ENCODE measurements at regions not wholly inside any gene's neighbourhood (a gene's known extent, or its start where the extent isn't known, plus 50 kb on each side); places are given as distances from the start of the nearest gene placed in this dataset.

- Histone ChIP-seq H3K4me3 (ENCODE audit: low read length) (no peak overlapping the region), H4K20me1 (ENCODE audit: control insufficient read depth, insufficient read depth, low read depth, low read length) (no peaks in the 10 kb centered on the region), H3K4me1 (ENCODE audit: control insufficient read depth, low read length) (no peaks in the 10 kb centered on the region), H3K4me2 (ENCODE audit: low read length) (no peak overlapping the region), H3F3A (ENCODE audit: control insufficient read depth, insufficient read depth) (no peaks in the 10 kb centered on the region), H3K27me3 (ENCODE audit: control insufficient read depth, low read length) (no peaks in the 10 kb centered on the region), H3K79me2 (ENCODE audit: control insufficient read depth, low read length) (no peaks in the 10 kb centered on the region), H3K36me3 (ENCODE audit: control insufficient read depth, low read length) (no peaks in the 10 kb centered on the region), H3K27ac (ENCODE audit: low read depth, low read length) (no peak overlapping the region), H3K9me2 (replicated peaks; ENCODE audit: control insufficient read depth, low read length) (no peaks in the 10 kb centered on the region), H3K9me3 (ENCODE audit: control insufficient read depth, insufficient read depth, low read length) (no peaks in the 10 kb centered on the region)
- no peak for TF ChIP-seq EZH2phosphoT487 (IDR thresholded peaks at IDR 0.05; ENCODE audit: borderline replicate concordance, low read length)
- TF ChIP-seq, protein P1, sequence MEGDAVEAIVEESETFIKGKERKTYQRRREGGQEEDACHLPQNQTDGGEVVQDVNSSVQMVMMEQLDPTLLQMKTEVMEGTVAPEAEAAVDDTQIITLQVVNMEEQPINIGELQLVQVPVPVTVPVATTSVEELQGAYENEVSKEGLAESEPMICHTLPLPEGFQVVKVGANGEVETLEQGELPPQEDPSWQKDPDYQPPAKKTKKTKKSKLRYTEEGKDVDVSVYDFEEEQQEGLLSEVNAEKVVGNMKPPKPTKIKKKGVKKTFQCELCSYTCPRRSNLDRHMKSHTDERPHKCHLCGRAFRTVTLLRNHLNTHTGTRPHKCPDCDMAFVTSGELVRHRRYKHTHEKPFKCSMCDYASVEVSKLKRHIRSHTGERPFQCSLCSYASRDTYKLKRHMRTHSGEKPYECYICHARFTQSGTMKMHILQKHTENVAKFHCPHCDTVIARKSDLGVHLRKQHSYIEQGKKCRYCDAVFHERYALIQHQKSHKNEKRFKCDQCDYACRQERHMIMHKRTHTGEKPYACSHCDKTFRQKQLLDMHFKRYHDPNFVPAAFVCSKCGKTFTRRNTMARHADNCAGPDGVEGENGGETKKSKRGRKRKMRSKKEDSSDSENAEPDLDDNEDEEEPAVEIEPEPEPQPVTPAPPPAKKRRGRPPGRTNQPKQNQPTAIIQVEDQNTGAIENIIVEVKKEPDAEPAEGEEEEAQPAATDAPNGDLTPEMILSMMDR (IDR thresholded peaks at IDR 0.05; ENCODE audit: low read depth, low read length, poor library complexity, severe bottlenecking), result no peak
These were observed 387.3 kb upstream of the CDH11 start for GRCh38 chr16:65509172-65509571.

- Histone ChIP-seq H3K79me2 (ENCODE audit: control insufficient read depth, low read length) (no peaks in the 10 kb centered on the region), H4K20me1 (ENCODE audit: control insufficient read depth, insufficient read depth, low read depth, low read length) (no peaks in the 10 kb centered on the region), H3K9me2 (replicated peaks; ENCODE audit: control insufficient read depth, low read length) (no peaks in the 10 kb centered on the region; the same call in 1 of the 2 replicates), H3K4me3 (ENCODE audit: low read length) (no peak overlapping the region), H3K36me3 (ENCODE audit: control insufficient read depth, low read length) (no peaks in the 10 kb centered on the region), H3K4me1 (ENCODE audit: control insufficient read depth, low read length) (no peaks in the 10 kb centered on the region), H3K9me3 (ENCODE audit: control insufficient read depth, insufficient read depth, low read length) (no peaks in the 10 kb centered on the region), H3F3A (ENCODE audit: control insufficient read depth, insufficient read depth) (no peaks in the 10 kb centered on the region), H3K27me3 (ENCODE audit: control insufficient read depth, low read length) (no peaks in the 10 kb centered on the region), H3K4me2 (ENCODE audit: low read length) (no peak overlapping the region), H3K27ac (ENCODE audit: low read depth, low read length) (no peak overlapping the region)
- no peak for TF ChIP-seq EZH2phosphoT487 (IDR thresholded peaks at IDR 0.05; ENCODE audit: borderline replicate concordance, low read length)
These were observed 379.1 kb upstream of the CDH11 start for GRCh38 chr16:65500919-65501318.

- H3K4me1 ChIP-seq (ENCODE audit: control insufficient read depth, low read length), result no peaks in the 10 kb centered on the region
- no peaks in the 10 kb centered on the region for H3F3A ChIP-seq (ENCODE audit: control insufficient read depth, insufficient read depth)
- no peaks in the 10 kb centered on the region for H3K27me3 ChIP-seq (ENCODE audit: control insufficient read depth, low read length)
- no peaks in the 10 kb centered on the region for H3K36me3 ChIP-seq (ENCODE audit: control insufficient read depth, low read length)
- H3K4me2 ChIP-seq (ENCODE audit: low read length), result no peak overlapping the region
- no peaks in the 10 kb centered on the region; the same call in 1 of the 2 replicates for H3K9me2 ChIP-seq (replicated peaks; ENCODE audit: control insufficient read depth, low read length)
- no peak overlapping the region for H3K27ac ChIP-seq (ENCODE audit: low read depth, low read length)
- H4K20me1 ChIP-seq (ENCODE audit: control insufficient read depth, insufficient read depth, low read depth, low read length), result no peaks in the 10 kb centered on the region
- H3K9me3 ChIP-seq (ENCODE audit: control insufficient read depth, insufficient read depth, low read length), result no peaks in the 10 kb centered on the region
- H3K4me3 ChIP-seq (ENCODE audit: low read length), result no peak overlapping the region
- TF ChIP-seq, protein P1 (IDR thresholded peaks at IDR 0.05; ENCODE audit: low read depth, low read length, poor library complexity, severe bottlenecking), result no peak
- TF ChIP-seq EZH2phosphoT487 (IDR thresholded peaks at IDR 0.05; ENCODE audit: borderline replicate concordance, low read length), result no peak
- no peaks in the 10 kb centered on the region for H3K79me2 ChIP-seq (ENCODE audit: control insufficient read depth, low read length)
These were observed 378.1 kb upstream of the CDH11 start for GRCh38 chr16:65500007-65500406.

DNA sequence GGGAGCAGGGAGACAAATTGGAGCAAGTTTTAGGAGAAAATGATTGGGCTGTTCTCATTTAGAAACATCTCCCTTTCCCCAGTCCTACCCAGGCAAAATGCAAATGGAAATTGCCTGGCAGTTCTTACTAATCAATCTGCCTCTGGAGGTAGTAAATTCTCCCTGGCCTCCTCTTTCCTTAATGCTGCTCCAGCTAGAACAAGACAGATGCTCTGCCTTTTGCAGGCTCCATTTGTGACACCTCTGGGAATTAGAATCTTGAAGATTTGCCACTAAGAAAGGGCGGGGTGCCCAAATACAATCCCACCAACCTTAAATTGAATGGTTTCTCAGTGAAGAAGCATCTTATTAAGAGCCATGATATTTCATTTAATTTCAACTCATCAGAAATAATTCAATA, 377.7 kb upstream of the CDH11 start:
- Histone ChIP-seq H3K27me3 (ENCODE audit: control insufficient read depth, low read length) (no peaks in the 10 kb centered on the region), H3F3A (ENCODE audit: control insufficient read depth, insufficient read depth) (no peaks in the 10 kb centered on the region), H3K4me3 (ENCODE audit: low read length) (no peak overlapping the region), H3K27ac (ENCODE audit: low read depth, low read length) (no peak overlapping the region), H3K9me3 (ENCODE audit: control insufficient read depth, insufficient read depth, low read length) (no peaks in the 10 kb centered on the region), H3K36me3 (ENCODE audit: control insufficient read depth, low read length) (no peaks in the 10 kb centered on the region), H3K79me2 (ENCODE audit: control insufficient read depth, low read length) (no peaks in the 10 kb centered on the region), H3K4me2 (ENCODE audit: low read length) (no peak overlapping the region), H3K9me2 (replicated peaks; ENCODE audit: control insufficient read depth, low read length) (no peaks in the 10 kb centered on the region; the same call in 1 of the 2 replicates), H3K4me1 (ENCODE audit: control insufficient read depth, low read length) (no peaks in the 10 kb centered on the region), H4K20me1 (ENCODE audit: control insufficient read depth, insufficient read depth, low read depth, low read length) (no peaks in the 10 kb centered on the region)
- TF ChIP-seq EZH2phosphoT487 (IDR thresholded peaks at IDR 0.05; ENCODE audit: borderline replicate concordance, low read length), result no peak
- TF ChIP-seq, protein P1 (IDR thresholded peaks at IDR 0.05; ENCODE audit: low read depth, low read length, poor library complexity, severe bottlenecking), result no peak

Data from DOHH2 (cell line).